GM12891 (cell line): ENCODE measurements at regions not wholly inside any gene's neighbourhood (a gene's known extent, or its start where the extent isn't known, plus 50 kb on each side); places are given as distances from the start of the nearest gene placed in this dataset.

ENCODE experiments used
- PAX5 ChIP-seq: IDR thresholded peaks from 2 replicates; pipeline ENCODE4 v1.6.1; 2011; ENCODE audit warnings: low read length, moderate library complexity, mild to moderate bottlenecking; ENCODE audit not compliant: insufficient read depth, severe bottlenecking
- POLR2A ChIP-seq: IDR thresholded peaks from 2 replicates; pipeline ENCODE4 v1.6.1; 2011; ENCODE audit warnings: low read depth, low read length, control low read depth
- POLR2AphosphoS5 ChIP-seq: IDR thresholded peaks from 2 replicates; pipeline ENCODE4 v1.6.1; 2011; ENCODE audit warnings: low read depth, low read length, control low read depth
- SPI1 ChIP-seq: IDR thresholded peaks from 2 replicates; pipeline ENCODE4 v1.6.1; 2011; ENCODE audit warnings: low read depth, low read length, control low read depth
- TAF1 ChIP-seq: IDR thresholded peaks from 2 replicates; pipeline ENCODE4 v1.6.1; 2011; ENCODE audit warnings: low read depth, low read length, control low read depth

DNA sequence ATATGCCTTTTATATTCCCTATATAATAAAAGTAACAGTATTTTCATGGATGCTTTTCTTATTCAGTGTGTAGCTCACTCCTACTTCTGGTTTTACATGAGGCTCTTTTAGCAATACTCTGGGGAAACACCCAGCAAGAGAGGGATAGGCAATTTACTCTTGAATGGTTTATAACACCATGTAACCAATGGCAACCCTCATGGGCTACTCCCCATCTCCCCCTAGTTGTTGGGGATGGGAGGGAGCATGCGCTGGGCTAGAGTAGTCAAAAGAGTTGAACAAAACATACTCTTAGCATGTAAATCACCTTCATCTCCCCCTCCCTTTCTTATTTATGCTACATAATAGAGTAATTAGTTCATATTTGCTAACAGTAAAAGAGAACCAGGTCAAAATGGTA is 140.1 kb upstream of the LRFN2 start:
- TF ChIP-seq POLR2A (no peak), POLR2AphosphoS5 (no peak), SPI1 (no peak), TAF1 (no peak), PAX5 (no peak)
